HG03565 (cell line): ENCODE measurements at regions not wholly inside any gene's neighbourhood (a gene's known extent, or its start where the extent isn't known, plus 50 kb on each side); places are given as distances from the start of the nearest gene placed in this dataset.
"Not testable (repeated sequence)": the region's sequence is repeated elsewhere in the genome, so short reads cannot be mapped to it uniquely, and the experiment has no call there.

ENCODE experiments used
- ATAC-seq: cut with Tn5 transposase; IDR thresholded peaks from one replicate; pipeline ENCODE4 v1.9.1; 2021; ENCODE audit warnings: mild to moderate bottlenecking, moderate library complexity; ENCODE audit not compliant: unreplicated experiment

- ATAC-seq: no peak
These were observed 640.2 kb downstream of the STK39 start for GRCh38 chr2:167607211-167607610.

GRCh38 chr2:167602122-167602521 is 645.3 kb downstream of the STK39 start:
- no peak for ATAC-seq

- ATAC-seq: no peak
These were observed 648.2 kb downstream of the STK39 start for GRCh38 chr2:167599219-167599618.

- peak; percentile 86 for ATAC-seq
These were observed 651.4 kb downstream of the STK39 start for GRCh38 chr2:167595839-167596471.

- ATAC-seq: no peak
These were observed 652.4 kb downstream of the STK39 start for GRCh38 chr2:167595021-167595420.

GRCh38 chr2:167592441-167592840 is 655.0 kb downstream of the STK39 start:
- no peak for ATAC-seq

- ATAC-seq: no peak
These were observed 664.8 kb downstream of the STK39 start for GRCh38 chr2:167582619-167583018.

GRCh38 chr2:167581961-167582574 is 665.3 kb downstream of the STK39 start:
- no peak for ATAC-seq

GRCh38 chr2:167579826-167580225 is 667.6 kb downstream of the STK39 start:
- no peak for ATAC-seq

GRCh38 chr2:167575276-167575675 is 672.1 kb downstream of the STK39 start:
- no peak for ATAC-seq

- ATAC-seq: no peak
These were observed 674.3 kb downstream of the STK39 start for GRCh38 chr2:167572883-167573619.

GRCh38 chr2:167570370-167570769 is 677.0 kb downstream of the STK39 start:
- ATAC-seq: no peak

GRCh38 chr2:167563885-167564619 is 675.8 kb downstream of the XIRP2 start:
- ATAC-seq: not testable (repeated sequence)

- ATAC-seq: not testable (repeated sequence)
These were observed 670.2 kb downstream of the XIRP2 start for GRCh38 chr2:167558272-167558991.

GRCh38 chr2:167555098-167555720 is 666.9 kb downstream of the XIRP2 start:
- ATAC-seq: no peak

- ATAC-seq: no peak
These were observed 665.4 kb downstream of the XIRP2 start for GRCh38 chr2:167553635-167554034.

- no peak for ATAC-seq
These were observed 663.1 kb downstream of the XIRP2 start for GRCh38 chr2:167551416-167551815.

GRCh38 chr2:167550448-167550847 is 662.2 kb downstream of the XIRP2 start:
- peak; percentile 41 for ATAC-seq

- no peak for ATAC-seq
These were observed 660.1 kb downstream of the XIRP2 start for GRCh38 chr2:167548396-167548795.

GRCh38 chr2:167544602-167545001 is 656.3 kb downstream of the XIRP2 start:
- no peak for ATAC-seq
